ENCODE measurements at regions not wholly inside any gene's neighbourhood (a gene's known extent, or its start where the extent isn't known, plus 50 kb on each side); places are given as distances from the start of the nearest gene placed in this dataset.

DNA sequence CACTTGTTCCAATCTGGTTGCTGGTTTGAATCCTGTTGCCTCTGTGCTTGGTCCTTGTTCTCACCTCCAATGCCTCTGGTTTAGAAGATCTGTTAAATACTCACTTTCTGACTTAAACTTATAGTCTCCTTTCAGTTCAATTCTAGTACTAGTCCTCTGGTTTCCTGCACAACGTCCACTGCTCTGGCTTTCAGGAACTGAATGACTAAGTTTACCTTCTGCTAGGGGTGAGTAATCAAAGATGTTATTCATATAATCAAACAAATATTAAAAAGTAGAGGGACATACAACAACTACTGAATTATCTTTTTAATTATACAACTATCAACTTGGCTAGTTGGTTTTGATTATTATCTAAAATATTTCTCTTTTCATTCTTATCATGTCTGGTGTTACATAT, 496.4 kb upstream of the TOM1L1 start:
- TF ChIP-seq, protein P1, sequence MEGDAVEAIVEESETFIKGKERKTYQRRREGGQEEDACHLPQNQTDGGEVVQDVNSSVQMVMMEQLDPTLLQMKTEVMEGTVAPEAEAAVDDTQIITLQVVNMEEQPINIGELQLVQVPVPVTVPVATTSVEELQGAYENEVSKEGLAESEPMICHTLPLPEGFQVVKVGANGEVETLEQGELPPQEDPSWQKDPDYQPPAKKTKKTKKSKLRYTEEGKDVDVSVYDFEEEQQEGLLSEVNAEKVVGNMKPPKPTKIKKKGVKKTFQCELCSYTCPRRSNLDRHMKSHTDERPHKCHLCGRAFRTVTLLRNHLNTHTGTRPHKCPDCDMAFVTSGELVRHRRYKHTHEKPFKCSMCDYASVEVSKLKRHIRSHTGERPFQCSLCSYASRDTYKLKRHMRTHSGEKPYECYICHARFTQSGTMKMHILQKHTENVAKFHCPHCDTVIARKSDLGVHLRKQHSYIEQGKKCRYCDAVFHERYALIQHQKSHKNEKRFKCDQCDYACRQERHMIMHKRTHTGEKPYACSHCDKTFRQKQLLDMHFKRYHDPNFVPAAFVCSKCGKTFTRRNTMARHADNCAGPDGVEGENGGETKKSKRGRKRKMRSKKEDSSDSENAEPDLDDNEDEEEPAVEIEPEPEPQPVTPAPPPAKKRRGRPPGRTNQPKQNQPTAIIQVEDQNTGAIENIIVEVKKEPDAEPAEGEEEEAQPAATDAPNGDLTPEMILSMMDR (conservative IDR thresholded peaks at IDR 0.05): no peak
- TF ChIP-seq EZH2 (IDR thresholded peaks at IDR 0.05; ENCODE audit: low read depth): no peak
